Trophoblast cell (in vitro differentiated cells and primary cell): ENCODE measurements at regions not wholly inside any gene's neighbourhood (a gene's known extent, or its start where the extent isn't known, plus 50 kb on each side); places are given as distances from the start of the nearest gene placed in this dataset.
"Not testable (repeated sequence)": the region's sequence is repeated elsewhere in the genome, so short reads cannot be mapped to it uniquely, and the experiment has no call there.

Experiments
- DNase-seq, 2 donors: peaks; one replicate each; pipeline ENCODE4 v3.0.0-alpha.2; 2016
- H2AFZ ChIP-seq: 2 replicates; pipeline ENCODE4 v1.6.1; 2013; ENCODE audit warnings: low read length, moderate library complexity, mild to moderate bottlenecking; ENCODE audit not compliant: insufficient read depth, poor library complexity
- H2AK5ac ChIP-seq: 2 replicates; pipeline ENCODE4 v1.6.1; 2013; ENCODE audit warnings: mild to moderate bottlenecking, low read length
- H2BK120ac ChIP-seq: 2 replicates; pipeline ENCODE4 v1.6.1; 2013; ENCODE audit warnings: low read length, mild to moderate bottlenecking, moderate library complexity; ENCODE audit not compliant: insufficient read depth, poor library complexity
- H2BK12ac ChIP-seq: 2 replicates; pipeline ENCODE4 v1.6.1; 2013; ENCODE audit warnings: mild to moderate bottlenecking, low read length, moderate library complexity
- H2BK5ac ChIP-seq: 2 replicates; pipeline ENCODE4 v1.6.1; 2013; ENCODE audit warnings: low read length, low read depth, moderate library complexity, mild to moderate bottlenecking; ENCODE audit not compliant: poor library complexity
- H3K14ac ChIP-seq: 2 replicates; pipeline ENCODE4 v1.6.1; 2013; ENCODE audit warnings: mild to moderate bottlenecking, low read length
- H3K18ac ChIP-seq: 2 replicates; pipeline ENCODE4 v1.6.1; 2013; ENCODE audit warnings: mild to moderate bottlenecking, low read length
- H3K23ac ChIP-seq: 2 replicates; pipeline ENCODE4 v1.6.1; 2013; ENCODE audit warnings: low read length
- H3K27ac ChIP-seq: 2 replicates; pipeline ENCODE4 v1.5.1; 2013; ENCODE audit warnings: low read depth, mild to moderate bottlenecking, inconsistent platforms, low read length, moderate library complexity
- H3K27me3 ChIP-seq: 2 replicates; pipeline ENCODE4 v1.6.1; 2013; ENCODE audit warnings: inconsistent platforms, mild to moderate bottlenecking, low read length, moderate library complexity; ENCODE audit not compliant: insufficient read depth
- H3K36me3 ChIP-seq, 2 experiments: 1 replicate in 1 of 2; 2 replicates in 1 of 2; pipeline ENCODE4 v1.6.1; 2013; ENCODE audit warnings: low read length in 2 of 2, mild to moderate bottlenecking in 2 of 2, moderate library complexity in 1 of 2; ENCODE audit not compliant: insufficient read depth in 2 of 2, control insufficient read depth in 1 of 2
- H3K4ac ChIP-seq: 2 replicates; pipeline ENCODE4 v1.6.1; 2013; ENCODE audit warnings: low read depth, mild to moderate bottlenecking, low read length, moderate library complexity
- H3K4me1 ChIP-seq, 2 experiments: 1 replicate in 1 of 2; 2 replicates in 1 of 2; pipeline ENCODE4 v1.6.1; 2013; ENCODE audit warnings: low read length in 2 of 2, mild to moderate bottlenecking in 2 of 2, moderate library complexity in 1 of 2; ENCODE audit not compliant: insufficient read depth in 2 of 2, control insufficient read depth in 1 of 2
- H3K4me2 ChIP-seq: 2 replicates; pipeline ENCODE4 v1.6.1; 2013; ENCODE audit warnings: inconsistent platforms, mild to moderate bottlenecking, low read length, moderate library complexity
- H3K4me3 ChIP-seq: 2 replicates; pipeline ENCODE4 v1.5.1; 2013; ENCODE audit warnings: mild to moderate bottlenecking, low read depth, low read length, inconsistent platforms
- H3K79me1 ChIP-seq: one replicate; pipeline ENCODE4 v1.6.1; 2013; ENCODE audit warnings: low read length
- H3K79me2 ChIP-seq: 2 replicates; pipeline ENCODE4 v1.6.1; 2013; ENCODE audit warnings: low read length, mild to moderate bottlenecking; ENCODE audit not compliant: control insufficient read depth, insufficient read depth, poor library complexity
- H3K9ac ChIP-seq: 2 replicates; pipeline ENCODE4 v1.6.1; 2013; ENCODE audit warnings: mild to moderate bottlenecking, low read length
- H3K9me3 ChIP-seq: 2 replicates; pipeline ENCODE4 v1.6.1; 2013; ENCODE audit warnings: low read depth, mild to moderate bottlenecking, control low read depth, inconsistent platforms, low read length; ENCODE audit not compliant: insufficient read depth
- H4K12ac ChIP-seq: 2 replicates; pipeline ENCODE4 v1.6.1; 2013; ENCODE audit warnings: low read depth, mild to moderate bottlenecking, low read length, moderate library complexity
- H4K8ac ChIP-seq: 2 replicates; pipeline ENCODE4 v1.6.1; 2013; ENCODE audit warnings: low read depth, mild to moderate bottlenecking, low read length, moderate library complexity
- H4K91ac ChIP-seq: one replicate; pipeline ENCODE4 v1.6.1; 2013; ENCODE audit warnings: low read depth, mild to moderate bottlenecking, low read length, moderate library complexity
- WGBS: extraction: QIAGEN DNeasy Blood & Tissue Kit; methylation state at CpG from one replicate; pipeline ENCODE4 v1.1.7; 2013; ENCODE audit warnings: missing lambda C conversion rate; ENCODE audit not compliant: insufficient read length, insufficient coverage; ENCODE audit errors: extremely low coverage; 5-methylcytosine and 5-hydroxymethylcytosine counted together

DNA sequence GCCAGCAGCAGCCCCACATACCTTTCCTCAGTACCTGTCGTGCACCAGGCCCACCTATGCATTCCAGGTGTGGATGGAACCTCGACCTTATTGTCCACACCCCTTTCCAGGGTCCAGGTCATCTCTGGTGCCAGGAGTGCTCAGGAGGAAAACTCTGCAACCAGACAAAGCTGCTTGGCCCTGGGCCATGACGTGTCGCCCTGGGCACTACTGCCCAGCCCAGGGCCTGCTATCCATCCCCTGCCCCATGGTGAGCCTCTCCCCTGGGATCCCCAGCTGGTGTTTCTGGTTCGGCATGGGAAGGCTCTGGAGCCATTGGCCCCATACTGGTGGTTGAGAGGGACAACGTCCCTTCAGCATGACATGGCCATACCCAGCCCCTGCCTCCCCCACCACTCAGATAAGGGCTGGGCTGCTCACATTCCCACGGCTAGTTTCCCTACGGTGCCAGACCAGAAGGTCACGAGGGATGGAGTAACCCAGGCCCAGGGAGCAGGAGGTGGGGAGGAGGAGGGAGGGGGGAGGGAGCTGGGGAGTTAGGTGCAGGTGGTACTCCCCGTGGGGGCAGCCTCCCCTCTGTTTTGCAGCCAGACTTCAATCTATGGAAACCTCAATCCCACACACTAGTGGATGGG, 123.2 kb upstream of the MTLN start:
- H2BK120ac ChIP-seq, H3K4me2 ChIP-seq, H2AFZ ChIP-seq, H2AK5ac ChIP-seq, DNase-seq, H3K4ac ChIP-seq, H2BK5ac ChIP-seq, H3K23ac ChIP-seq, H3K14ac ChIP-seq, H2BK12ac ChIP-seq, H3K4me1 ChIP-seq, H4K12ac ChIP-seq, H3K79me1 ChIP-seq, H3K4me3 ChIP-seq, H3K79me2 ChIP-seq, H3K9me3 ChIP-seq, H3K36me3 ChIP-seq, H3K9ac ChIP-seq, H3K27me3 ChIP-seq, H4K91ac ChIP-seq, H3K18ac ChIP-seq, H3K27ac ChIP-seq, H4K8ac ChIP-seq: not testable (repeated sequence)
- WGBS, result no CpG with 5 or more reads among the region's 10 CpGs

DNA sequence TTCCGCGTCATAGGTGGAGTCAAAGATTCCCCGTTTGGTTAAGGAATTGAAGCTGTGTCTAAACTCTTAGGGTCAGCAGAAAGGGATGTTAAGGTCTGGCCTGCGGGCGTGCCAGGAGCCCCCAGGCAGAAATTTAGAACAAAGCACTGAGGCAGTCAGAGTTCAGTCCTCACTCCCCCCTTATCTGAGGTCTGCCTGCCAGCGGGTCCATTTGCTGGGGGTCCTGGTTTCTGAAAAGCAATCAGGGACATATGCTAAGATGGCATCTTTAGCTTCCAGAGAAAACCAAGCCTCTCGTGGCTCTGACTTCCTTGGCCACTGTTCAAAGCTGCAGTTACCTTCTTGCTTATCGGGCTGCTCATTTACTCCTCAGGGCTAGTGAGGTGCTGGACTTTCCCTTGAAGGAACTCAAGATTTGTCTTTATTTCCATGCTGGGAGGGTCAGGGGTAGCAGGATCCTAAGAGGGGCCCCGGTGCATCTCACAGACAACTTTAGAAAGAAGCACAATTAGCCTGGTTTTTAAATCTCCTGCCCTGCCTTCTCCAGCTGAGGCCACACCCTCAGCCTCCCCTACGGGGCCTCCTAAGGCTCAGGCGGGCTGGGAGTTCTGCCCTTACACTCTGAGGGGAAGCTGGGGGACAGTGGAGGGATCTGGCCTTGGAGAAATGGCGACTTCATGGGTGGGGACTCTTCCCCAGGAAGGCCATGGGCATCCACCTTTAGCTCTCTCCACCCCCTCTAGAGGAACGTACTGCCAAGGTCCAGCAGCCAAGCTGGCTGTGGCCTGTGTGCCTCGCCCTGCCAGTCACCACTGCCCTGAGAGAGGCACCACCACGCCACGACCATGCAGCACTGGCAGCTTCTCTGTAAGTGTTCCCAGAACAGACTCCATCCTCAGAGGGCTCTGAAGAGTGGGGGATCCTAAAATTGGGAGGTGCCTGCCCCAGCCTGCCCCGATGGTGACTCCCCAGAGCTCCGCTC, 121.1 kb upstream of the MTLN start:
- H2BK5ac ChIP-seq, H4K12ac ChIP-seq, H3K4me3 ChIP-seq, H3K36me3 ChIP-seq, H3K4ac ChIP-seq, H3K27ac ChIP-seq, H2BK120ac ChIP-seq, H3K14ac ChIP-seq, H3K79me1 ChIP-seq, H3K18ac ChIP-seq, H3K9ac ChIP-seq, H3K4me1 ChIP-seq, H3K4me2 ChIP-seq, H2AFZ ChIP-seq, H3K23ac ChIP-seq, H2BK12ac ChIP-seq, H4K91ac ChIP-seq, H2AK5ac ChIP-seq, H3K9me3 ChIP-seq, H3K27me3 ChIP-seq, H3K79me2 ChIP-seq, DNase-seq, H4K8ac ChIP-seq: not testable (repeated sequence)
- WGBS, result no CpG with 5 or more reads among the region's 18 CpGs

- not testable (repeated sequence) for H2BK12ac ChIP-seq, H3K23ac ChIP-seq, H3K4me2 ChIP-seq, H3K4me3 ChIP-seq, H3K4me1 ChIP-seq, H3K9me3 ChIP-seq, H2AK5ac ChIP-seq, H3K14ac ChIP-seq, H3K18ac ChIP-seq, H2BK120ac ChIP-seq, H3K27ac ChIP-seq, H3K79me2 ChIP-seq, H3K27me3 ChIP-seq, H2AFZ ChIP-seq, H2BK5ac ChIP-seq, H3K79me1 ChIP-seq, H3K9ac ChIP-seq, H4K8ac ChIP-seq, H4K91ac ChIP-seq, DNase-seq, H3K4ac ChIP-seq, H3K36me3 ChIP-seq, H4K12ac ChIP-seq
- no CpG with 5 or more reads among the region's 10 CpGs for WGBS
Observed at GRCh38 chr2:110331625-110332024, 119.3 kb upstream of the MTLN start.

- not testable (repeated sequence) for H4K91ac ChIP-seq, H2BK5ac ChIP-seq, H2AK5ac ChIP-seq, H3K23ac ChIP-seq, H3K27ac ChIP-seq, H3K14ac ChIP-seq, H4K12ac ChIP-seq, H3K18ac ChIP-seq, H2BK120ac ChIP-seq, H3K79me1 ChIP-seq, H3K36me3 ChIP-seq, H2BK12ac ChIP-seq, H3K4me1 ChIP-seq, H3K9ac ChIP-seq, H3K4me3 ChIP-seq, H3K9me3 ChIP-seq, H3K79me2 ChIP-seq, H4K8ac ChIP-seq, H3K4ac ChIP-seq, H2AFZ ChIP-seq, H3K4me2 ChIP-seq, DNase-seq, H3K27me3 ChIP-seq
- no CpG with 5 or more reads among the region's 10 CpGs for WGBS
Observed at GRCh38 chr2:110329760-110330159, 117.4 kb upstream of the MTLN start.
